CD1c-positive myeloid dendritic cell (primary cell): ENCODE measurements at regions not wholly inside any gene's neighbourhood (a gene's known extent, or its start where the extent isn't known, plus 50 kb on each side); places are given as distances from the start of the nearest gene placed in this dataset.
"Not testable (repeated sequence)": the region's sequence is repeated elsewhere in the genome, so short reads cannot be mapped to it uniquely, and the experiment has no call there.

Experiments used
- DNase-seq: peaks from one replicate; pipeline ENCODE4 v3.0.0-alpha.2; 2016; ENCODE audit errors: extremely low spot score

DNA sequence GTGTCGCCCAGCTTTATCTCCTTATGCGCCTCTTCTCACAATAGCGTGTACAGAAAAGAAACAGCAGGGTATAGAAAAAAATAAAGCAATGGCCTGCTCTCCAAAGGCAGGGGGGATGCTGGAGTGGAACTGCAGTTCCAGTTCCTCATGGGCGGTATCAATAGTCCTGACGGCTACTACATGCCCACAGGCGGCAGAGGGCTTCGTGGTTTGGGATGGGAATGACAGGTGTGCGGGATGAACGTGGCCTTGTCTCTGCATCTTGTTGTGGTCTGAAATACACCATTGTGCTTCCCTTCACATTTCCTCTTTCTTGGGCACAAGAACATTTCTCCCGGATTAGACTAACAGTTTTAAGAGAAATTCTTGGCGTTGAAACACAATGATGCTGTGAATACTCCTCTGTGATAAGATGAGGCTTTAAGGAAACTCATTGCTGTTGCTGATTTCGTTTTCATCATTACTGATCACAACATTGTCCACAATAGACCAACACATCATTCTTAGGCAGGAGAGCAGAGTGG, 124.1 kb upstream of the IGFBP7 start:
- DNase-seq: no peak

DNA sequence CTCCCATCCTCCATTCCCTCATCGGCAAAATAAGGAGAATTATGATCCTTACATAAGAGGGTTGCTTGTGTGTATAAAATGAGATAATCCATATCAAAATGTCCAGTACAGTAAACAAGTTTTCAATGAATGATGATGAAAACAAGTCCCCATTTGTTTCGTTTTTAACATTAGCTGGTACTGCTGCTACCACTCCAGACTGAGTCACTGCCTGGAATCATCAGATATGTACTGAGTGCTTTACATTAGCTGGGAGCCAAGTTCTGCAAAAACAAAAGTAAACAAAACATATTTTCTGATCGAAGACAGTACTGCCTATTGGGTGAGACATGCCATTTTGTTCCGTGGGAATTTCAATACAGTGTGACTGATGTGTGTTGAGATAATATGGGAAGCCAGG, 123.2 kb upstream of the IGFBP7 start:
- no peak for DNase-seq

DNA sequence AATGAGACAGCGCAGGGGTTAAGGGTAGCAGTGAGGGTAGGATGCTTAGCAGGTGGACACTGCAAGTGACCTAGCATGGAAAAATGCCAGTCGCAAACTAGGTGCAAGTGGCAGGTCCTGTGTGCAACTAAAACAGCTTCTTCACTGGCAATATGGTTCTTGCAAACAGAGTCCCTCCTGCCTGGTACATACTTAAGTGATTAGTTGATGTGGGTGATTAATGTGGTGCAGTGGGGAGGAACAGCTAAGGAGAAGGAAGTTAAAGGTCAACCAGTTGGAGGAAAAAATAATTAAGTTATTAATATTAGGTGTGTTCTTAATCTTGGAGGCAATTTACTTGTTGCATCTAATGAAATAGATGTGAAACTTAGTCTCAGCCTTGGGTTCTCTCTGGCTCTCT, 121.6 kb upstream of the IGFBP7 start:
- no peak for DNase-seq

DNA sequence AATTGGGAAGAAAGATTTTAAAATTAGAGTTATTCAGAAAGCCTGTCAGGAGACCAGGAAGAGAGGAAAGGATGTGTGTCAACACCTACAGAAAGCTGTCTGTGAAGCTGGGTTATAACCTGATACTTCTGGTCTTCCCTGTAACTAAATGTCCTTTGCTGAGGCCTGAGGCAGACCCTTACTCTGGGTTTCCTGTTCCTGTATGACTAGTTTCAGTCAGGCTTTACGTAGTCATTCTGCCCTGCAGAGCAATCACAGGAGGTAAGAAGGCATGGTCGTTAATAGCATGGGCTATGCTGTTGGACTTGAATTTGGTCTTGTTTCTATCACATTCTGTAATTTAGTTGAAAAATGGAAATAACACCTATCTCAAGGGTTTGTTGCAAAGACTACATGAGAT, 110.5 kb upstream of the IGFBP7 start:
- no peak for DNase-seq

DNA sequence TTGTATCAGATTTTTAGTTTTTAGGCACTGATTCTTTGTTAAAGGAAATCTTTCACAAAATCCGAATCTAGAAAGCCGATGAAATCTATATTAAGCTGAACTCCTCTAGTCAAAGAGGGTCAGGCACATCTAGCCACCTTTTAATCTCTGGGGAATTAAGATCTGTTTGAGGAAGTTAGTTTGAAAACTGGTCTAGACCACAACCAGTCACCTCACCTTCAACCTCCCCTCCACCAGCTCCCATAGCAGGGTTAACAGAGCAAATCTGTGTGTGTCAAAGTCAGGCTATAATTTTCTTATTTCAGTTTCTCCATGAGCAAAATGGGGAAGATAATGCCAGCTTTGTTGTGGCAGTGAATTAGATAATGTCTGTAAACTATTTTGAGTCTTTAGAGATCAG, 110.0 kb upstream of the IGFBP7 start:
- no peak for DNase-seq

DNA sequence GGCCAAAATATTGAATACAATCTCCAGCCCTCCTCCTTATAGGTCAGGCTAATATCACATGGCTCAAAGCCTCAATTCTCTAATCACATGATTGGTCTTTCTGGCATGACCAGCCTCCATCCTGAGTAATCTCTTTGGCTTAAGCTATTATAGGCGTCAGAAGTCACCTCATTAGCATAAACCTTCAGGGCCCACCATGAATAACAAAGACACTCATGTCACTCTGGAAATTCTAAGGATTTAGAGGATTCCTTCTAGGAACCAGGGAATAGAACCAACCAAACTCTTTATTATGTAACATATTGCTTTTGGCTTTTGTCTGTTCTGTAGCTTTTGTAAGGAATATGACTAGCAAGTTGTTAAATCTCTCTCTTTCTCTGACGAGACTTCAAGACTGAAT, 109.2 kb upstream of the IGFBP7 start:
- no peak for DNase-seq

DNA sequence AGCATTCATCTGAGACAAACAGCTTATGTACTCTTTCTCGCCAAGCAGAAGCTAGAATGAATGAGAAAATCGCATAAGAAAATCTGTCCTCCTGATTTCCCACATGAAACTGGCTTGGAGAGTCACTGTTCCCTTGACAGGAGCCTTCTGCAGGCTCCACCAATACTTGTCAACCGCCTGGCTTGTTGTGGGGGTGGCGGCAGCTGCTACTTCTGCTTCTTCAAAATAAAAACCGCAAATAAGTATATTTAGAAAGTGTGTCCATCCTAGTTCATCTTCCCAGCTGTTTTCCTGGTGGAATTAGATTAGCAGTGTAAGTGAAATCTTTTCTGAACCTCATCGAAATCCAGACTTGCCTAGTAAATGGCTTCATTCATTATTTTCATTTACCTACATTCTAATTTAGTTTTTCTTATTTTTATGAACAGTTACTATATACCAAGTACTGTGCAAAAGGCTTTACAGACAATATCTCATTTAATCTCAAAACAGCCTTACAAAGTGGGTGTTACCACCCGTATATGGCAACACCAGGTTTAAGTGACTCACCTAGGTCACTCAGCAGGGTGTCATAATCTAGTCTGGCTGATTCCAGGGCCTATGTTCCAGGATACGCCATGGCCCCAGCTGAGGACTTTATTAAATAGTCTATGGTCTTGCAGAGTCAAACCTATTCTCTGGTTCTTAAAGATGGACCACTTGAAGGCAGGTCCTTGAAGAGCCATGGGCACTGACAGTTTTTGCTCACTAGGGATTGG, 104.6 kb upstream of the IGFBP7 start:
- DNase-seq: peak; percentile 5

DNA sequence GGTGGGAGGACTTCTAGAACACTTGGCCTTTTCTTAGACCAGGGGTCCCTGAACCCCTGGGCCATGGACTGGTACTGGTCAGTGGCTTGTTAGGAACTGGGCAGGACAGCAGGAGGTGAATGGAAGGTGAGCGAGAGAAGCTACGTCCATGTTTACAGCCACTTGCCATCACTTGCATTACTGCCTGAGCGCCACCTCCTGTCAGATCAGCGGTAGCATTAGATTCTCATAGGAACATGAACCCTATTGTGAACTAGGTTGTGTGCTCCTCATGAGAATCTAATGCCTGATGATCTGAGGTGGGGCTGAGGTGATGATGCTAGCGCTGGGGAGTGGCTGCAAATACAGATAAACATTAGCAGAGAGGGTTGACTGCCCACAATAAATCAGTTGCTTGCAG, 100.9 kb upstream of the IGFBP7 start:
- DNase-seq: no peak

DNA sequence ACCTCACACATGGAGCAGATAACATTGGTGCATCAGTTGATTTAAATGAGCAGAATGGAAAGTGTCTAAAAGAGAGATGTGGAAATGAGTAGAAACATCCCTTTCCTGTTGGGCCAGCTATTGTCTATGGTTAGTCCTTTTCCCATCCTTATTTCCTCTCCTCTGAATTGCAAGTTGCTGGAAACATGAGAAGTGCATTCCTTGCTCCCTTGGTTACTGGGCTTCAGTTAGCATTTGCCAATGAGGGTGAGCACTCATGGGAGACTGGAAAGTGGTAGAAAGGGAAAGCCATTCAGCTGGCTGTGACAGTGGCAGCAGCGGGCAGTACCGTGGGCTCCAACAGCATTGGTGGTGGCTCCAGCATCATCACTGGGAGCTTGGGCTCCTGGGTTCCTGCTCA, 96.0 kb upstream of the IGFBP7 start:
- DNase-seq: no peak

DNA sequence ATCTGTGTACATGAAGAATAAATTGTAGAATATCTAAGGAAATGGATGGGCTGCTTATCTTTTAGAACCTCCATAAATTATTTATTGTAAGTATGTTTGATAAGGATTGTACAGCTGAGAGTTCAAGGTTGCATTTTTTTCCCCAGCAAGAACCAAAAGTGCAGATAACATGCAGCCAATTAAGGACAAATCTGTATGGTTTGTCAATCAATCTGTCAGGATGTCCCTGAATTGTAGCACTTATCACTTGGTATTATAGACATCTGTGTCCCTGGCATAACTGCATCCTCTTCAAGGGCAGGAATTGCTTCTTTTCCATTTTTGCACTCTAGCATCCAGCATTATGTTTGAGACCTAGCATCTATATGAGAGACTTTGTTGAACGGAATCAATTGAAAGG, 95.4 kb upstream of the IGFBP7 start:
- no peak for DNase-seq

DNA sequence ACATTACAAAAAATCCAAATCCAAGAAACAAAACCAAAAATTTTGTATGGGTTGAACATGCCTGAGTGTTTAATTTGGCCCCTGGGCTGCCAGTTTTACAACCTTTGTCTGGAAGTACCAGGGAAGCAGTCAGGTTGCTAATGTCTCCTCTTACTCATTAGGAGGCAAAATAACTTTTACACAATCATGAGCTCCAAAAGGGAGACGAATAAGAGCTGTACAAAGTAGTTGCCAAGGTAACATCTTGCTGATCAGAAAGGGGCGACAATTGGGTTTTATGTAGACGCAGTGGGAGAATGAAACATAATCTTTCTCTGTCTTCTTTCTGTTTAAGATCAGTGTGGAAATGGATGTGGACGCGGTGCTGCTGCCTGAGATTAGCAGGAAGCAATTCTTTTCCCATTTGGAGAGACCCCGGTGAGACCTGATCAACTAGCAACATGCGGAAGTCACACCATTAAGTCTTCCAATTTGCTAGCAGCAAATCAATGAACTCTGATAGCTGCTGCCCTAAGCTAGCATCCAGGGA, 90.7 kb upstream of the IGFBP7 start:
- no peak for DNase-seq

DNA sequence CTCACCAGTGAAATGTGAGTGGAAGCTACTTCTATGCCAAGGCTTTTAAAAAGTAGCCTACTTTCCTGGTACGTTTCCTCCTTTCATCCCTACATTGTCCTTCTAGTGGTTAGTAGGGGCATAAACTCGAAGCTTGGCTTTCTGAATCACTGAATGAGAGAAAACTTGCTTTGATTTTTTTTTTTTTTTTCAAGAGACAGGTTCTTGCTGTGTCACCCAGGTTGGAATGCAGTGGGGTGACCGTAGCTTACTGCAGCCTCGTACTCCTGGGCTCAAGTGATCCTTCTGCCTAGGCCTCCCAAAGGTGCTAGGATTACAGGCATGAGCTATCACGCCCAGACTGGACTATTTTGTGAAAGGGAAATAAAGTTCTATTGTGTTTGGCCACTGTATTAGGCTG, 89.1 kb upstream of the IGFBP7 start:
- no peak for DNase-seq

DNA sequence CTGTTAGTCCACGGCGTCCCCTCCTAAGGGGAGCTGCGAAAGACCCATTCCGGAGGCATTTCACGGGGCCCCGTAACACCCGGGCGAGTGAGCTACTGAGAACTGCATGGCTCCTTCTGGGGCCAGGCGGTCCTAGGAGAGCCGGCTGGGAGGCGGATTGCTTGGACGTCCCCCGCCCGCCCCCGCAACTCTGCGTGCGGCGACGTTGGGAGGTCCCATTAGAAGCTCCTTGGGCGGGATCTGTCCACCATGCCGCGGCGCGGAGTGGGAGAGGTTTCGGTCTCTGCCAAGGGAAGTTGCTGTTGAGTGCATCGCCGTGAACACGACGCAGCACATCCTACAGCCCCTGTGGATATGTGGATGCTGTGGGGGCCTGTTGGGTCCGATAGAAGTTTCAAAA, 85.4 kb upstream of the IGFBP7 start:
- no peak for DNase-seq

DNA sequence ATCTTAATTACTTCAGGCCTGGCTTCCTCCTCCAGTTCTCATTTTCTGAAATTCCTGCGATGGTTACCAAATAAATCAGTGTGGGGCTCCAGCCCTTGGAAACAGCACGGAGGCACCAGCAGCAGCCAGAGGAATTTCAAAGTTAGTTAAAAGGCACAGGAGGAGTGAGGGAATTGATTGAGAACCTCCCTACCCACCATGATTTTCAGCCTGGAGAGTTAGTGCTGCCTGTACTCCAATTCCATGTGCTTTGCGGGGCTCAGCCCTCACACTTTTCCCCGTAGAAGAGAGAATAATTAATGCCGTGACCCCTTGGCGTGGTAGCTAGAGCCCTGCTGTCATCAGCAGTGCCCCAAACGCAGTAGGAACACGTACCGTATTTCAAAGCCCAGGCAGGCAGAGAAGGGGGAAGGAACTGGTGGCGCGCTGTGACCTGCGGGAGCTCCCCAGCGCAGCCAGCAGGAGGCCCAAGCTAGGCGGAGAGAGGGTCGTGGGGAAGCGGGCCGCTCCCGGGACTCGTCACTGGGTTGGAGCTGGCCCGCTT, 84.0 kb upstream of the IGFBP7 start:
- DNase-seq: no peak

DNA sequence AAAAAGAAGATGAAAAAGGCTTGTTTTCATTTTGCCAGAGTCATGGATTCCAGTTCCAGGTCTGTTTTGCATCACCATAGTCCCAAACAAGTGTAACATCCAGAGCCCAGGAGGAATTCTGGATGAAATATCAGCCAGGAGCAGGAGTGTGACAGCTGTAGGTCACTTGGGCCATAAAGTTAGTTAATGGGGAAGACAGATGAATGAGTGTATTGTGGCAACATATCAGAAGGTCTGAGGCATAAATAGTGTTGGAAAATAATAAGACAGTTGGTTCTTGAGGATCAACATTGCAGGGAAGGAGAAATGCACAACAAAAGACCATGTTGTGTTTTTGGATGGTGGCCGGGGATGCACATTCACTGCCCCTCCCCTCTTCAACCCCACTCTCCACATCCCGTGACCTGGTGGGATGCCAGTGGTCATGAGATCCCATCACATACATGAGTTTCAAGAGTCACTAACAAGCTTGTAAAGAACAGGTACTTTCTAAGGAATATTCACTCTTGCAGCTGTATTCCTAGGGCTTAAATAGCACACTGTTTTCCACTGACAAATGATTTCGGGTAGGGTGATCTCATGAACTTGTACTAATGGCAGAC, 83.1 kb upstream of the IGFBP7 start:
- no peak for DNase-seq

DNA sequence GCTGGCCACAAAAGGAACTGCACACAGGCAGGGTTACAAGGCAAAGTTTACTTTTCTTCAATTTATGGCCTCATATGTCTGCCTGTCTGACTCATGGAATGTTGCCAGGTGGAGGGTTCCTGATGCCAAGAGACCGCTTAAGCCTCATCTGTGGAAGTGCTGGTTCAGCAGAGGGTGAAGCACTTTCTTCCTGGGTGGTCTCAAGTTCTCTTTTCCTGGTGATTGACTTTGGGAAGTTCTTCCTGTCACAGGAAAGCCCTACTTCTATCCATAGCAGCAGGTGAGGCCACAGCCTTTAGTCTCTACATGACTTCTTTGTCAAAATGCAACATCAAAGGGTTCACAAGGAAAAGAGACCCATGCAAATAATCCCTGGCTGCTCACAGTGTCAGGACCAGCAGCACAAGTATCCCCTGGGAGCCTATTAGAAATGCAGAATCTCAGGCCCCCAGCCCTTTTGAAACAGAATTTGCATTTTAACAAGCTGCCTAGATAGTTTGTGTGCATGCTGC, 81.4 kb upstream of the IGFBP7 start:
- no peak for DNase-seq

DNA sequence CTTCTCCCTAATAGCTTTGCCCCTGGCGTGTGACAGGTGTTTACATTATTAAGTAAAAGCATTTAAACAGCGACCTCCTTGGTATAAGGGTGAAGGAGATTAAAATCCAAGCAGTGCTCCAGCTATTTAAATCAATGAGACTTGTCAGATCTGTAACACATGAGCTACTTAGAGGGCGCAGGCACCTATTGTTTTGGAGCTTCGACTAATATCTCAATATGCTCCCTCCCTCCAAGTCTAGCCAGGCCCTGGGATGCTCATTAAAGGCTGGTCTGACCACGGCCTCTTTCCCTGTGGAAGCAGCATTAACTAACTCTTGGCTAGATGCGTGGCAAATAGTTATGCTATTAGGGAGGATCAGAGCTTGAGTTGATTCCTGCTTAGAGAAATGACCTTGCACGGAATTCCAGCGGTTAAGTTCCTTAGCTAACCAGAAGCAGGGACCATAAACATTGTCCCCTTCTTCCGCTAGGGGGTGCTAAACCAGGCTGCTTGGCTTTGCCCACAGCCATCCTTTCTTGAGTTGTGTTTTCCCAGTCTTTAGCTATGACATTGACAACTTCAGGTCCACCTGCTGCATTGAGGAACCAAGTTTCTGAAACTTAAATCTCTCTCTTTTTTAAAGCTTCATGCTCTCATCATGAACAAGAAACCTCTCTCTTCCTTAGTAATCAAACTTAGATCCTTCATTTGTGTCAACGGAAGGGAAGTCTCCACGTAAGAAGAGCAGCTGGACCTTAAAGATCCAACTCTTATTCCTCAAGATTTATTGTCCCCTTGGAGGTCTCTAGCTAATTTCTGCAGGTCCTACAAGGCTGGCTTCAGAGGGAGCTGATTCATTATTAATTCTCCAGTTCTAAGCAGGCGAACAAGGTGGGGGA, 80.7 kb upstream of the IGFBP7 start:
- DNase-seq: peak; percentile 37

DNA sequence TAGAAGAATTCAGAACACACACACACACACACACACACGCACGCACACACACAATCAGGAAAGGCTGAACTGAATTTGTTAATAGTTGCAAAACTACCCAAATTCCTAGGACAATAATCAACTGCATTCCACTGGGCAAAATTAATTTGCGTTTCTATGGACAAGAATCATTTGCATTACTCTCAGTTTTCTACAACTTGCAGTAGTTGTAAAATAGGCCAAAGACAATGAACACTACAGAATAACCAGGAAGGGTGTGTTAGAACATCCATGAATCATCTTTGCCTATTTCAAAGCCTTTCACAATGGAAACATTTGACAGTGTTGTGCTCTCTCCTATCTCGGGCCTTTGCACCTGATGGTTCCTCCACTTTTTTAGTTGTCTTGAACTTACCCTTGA, 77.1 kb upstream of the IGFBP7 start:
- DNase-seq: no peak

DNA sequence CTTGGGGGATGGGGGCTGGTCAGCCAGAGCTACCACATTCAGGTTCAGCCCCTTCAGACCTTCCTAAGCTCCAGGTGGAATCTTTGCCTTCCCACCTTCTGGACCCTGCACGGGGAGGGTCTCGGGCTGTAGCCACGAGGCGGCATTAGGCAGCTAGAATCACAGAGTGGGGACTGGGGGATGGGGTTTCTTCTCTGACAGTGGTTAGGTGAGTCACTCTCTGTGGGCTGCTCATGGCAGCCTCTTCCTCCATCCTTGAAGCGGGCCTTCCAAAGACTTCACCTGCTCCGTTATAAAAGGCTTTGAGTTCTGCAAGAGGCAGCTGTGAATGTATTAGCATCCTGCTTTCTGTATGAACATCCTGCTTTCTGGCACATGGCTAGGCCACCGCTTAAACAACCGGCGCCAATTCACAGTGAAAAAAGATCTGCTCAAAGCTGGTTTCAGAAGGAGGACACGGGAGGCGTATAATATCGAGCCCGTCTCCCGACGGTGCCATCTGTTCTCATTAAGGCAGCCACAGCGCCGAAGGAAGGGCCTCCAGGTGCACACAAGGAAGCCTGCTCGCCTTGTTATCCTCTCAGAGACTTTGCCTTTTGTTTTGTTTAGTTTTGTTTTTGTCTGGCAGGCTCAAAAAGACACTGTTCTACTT, 74.3 kb upstream of the IGFBP7 start:
- no peak for DNase-seq

DNA sequence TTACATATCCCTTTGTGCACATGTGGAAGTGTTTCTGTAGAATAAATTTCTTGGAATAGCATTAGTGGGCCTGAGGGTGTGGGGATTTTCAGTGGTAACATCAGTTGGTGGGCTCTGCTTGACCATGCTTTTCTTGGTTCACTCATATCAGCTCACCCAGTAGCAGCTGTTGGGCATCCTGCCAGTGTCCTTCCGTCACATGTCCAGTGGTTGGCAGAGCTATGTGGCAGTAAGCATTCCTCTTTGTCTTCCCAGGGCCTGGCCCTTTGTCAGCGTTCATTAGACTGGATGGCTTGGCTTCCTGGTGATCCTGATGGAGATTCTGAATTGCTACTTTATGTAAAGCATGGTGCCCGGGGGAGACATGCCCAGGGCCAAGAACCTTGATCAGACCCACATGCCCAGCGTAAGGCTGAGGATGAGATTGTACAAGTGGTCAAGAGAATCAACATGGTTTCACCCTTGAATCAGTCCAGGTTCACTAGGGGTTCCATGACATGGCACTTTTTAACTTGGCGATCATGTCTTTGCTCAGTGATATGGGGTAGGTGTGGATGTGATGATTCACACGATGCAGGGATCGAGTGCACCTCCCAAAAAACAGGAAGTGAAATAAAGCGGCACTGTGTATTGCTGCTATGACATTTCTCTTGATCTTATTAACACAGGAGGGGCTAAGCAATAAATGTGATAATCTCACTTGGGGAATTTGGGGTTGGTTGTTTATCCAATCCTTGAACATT, 72.1 kb upstream of the IGFBP7 start:
- peak; percentile 13 for DNase-seq

DNA sequence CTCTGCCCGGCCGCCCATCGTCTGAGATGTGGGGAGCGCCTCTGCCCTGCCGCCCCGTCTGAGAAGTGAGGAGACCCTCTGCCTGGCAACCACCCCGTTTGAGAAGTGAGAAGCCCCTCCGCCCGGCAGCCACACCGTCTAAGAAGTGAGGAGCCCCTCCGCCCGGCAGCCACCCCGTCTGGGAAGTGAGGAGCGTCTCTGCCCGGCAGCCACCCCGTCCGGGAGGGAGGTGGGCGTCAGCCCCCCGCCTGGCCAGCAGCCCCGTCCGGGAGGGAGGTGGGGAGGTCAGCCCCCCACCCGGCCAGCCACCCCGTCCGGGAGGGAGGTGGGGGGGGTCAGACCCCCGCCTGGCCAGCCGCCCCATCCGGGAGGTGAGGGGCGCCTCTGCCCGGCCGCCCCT, 63.0 kb upstream of the IGFBP7 start:
- DNase-seq: not testable (repeated sequence)
